ENCODE measurements at regions not wholly inside any gene's neighbourhood (a gene's known extent, or its start where the extent isn't known, plus 50 kb on each side); places are given as distances from the start of the nearest gene placed in this dataset.
A peak's percentile ranks its signal among the peaks of the same experiment; 100 is the strongest.
"Not testable (repeated sequence)": the region's sequence is repeated elsewhere in the genome, so short reads cannot be mapped to it uniquely, and the experiment has no call there.

DNA sequence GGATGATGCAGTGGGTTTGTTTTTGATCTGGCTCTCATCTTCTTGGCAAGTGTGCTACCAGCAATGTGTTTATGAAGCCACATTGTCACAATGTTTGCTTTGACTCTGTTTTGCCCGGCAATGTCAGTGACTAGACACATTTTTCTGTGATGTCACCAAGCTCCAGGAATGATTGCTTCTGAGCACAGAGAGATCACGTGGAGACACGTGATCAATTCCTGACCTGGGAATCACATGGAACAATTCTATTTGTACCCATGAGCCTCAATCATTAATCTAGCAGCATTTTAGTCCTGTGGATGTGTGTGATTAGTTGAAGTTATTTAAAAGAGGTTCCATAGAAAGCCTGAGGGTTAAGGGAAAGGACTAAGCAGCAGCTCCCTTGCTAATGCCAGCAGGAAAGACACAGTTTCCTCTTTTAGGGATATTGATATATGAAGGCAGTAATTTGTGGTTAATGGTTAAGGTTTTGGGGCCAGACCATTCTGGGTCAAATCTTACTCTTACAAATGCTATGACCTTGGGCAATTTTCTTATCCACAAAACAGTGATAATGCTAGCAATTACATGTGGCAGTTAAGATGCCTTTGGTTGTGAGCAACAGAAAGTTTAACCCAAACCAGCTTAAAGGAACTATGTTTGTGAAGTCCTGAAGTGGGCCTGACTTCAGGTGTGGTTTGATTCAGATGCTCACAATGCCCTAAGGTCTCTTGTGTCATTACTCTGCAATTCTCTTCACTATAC lies 59.0 kb downstream of the FASLG start:
- no peak for DNase-seq (ENCODE audit: low read depth, low spot score)

DNA sequence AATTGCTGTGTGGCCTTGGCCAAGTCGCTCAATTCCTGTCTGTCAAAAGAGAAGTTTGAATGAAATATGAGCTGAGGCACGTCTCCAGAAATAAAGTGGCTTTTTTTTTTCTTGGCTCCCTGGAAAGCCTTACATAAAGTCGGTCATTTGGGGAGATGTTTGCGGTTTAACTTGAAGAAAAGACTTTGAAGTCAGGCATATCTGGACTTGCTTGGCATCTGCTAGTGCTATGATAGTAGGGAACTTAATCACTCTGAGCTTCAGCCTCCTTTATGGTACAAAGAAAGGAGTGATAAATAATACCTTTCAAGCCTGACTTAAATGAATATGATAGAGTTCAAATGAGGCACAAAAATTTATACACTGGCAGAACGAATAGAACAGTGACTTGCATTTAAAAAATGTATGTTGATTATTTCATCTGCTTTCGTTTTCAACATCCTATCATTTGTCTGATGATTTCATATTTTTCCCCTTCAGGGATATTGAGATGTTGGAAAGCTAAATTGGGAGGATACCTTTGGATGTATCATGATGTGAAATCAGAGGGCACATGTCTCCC lies 60.2 kb downstream of the FASLG start:
- DNase-seq (ENCODE audit: low read depth, low spot score): no peak

DNA sequence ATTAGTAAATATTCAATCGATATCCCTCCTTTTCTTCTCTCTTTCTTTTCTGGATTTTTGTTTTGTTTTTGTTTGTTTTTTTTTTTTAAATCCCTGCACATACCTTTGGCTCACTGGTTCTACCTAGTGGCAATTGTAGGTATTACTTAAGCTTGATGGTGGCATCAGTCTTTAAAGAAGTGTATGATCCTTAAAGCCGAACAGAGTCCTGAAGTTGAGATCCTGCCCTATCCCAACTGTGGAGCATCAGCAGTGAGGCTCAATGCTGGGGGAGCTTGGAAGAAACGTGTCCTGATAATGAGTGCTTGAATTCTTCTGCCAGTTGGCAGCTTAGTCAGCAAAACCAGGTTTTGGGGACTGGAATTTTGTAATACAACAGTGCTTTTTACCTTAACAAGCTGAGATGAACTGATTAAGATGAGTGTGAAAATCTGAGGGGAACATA lies 60.8 kb downstream of the FASLG start:
- peak; percentile 20 for DNase-seq (ENCODE audit: low read depth, low spot score)

DNA sequence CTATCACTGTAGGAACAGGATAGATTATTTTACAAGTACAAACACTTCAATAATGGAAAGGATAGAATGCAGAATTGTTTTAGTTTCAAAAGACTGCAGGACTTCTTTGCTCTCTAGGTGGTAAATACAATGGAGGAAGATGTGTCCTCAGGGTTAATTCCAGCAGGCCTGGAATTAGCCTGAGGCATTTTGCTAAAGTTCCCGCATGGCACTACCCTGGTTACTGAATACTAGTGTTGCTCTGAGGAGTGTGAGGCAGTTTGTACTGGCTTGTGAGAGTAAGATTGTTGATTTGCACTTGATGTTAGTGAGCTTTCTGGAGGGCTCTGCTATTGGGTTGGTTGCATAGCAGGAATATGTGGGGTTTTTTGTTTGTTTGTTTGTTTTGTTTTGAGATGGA lies 61.4 kb downstream of the FASLG start:
- no peak for DNase-seq (ENCODE audit: low read depth, low spot score)

DNA sequence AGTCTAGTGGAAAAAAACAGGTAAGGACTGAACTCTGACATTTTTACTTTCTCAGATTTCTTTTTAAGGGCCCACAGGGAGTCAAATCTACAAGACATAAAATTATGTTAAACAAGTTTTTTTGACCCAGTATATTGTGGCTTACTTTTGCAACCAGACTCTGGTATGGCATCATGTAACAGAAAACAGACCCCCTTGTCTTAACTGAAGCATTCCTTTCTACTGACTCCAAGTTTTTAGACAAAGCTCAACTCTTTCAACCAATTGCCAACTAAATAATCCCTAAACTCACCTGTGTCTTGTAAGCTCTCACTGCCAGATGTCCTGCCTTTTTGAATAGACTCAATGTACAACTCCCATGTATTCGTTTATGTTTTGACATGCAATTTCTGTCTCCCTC lies 64.3 kb downstream of the FASLG start:
- no peak for DNase-seq (ENCODE audit: low read depth, low spot score)

DNA sequence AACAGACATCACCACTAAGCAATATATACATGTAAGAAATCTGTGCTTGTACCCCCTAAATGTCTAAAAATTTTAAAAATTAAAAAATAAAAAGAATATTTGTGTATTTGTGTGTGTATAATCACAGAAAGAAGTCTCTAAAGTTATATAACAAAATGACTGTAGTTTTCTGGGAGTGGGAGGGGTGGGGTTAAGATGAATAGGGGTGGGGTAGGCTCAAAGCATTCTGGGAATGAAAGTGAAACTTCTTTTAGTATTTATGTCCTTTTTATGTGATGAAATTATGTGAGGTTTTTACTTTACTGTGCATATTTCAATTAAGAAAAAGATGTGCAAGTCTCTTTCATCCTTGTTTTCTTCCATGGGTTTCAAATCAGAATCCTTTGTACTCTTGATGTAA lies 65.3 kb downstream of the FASLG start:
- DNase-seq (ENCODE audit: low read depth, low spot score): no peak

DNA sequence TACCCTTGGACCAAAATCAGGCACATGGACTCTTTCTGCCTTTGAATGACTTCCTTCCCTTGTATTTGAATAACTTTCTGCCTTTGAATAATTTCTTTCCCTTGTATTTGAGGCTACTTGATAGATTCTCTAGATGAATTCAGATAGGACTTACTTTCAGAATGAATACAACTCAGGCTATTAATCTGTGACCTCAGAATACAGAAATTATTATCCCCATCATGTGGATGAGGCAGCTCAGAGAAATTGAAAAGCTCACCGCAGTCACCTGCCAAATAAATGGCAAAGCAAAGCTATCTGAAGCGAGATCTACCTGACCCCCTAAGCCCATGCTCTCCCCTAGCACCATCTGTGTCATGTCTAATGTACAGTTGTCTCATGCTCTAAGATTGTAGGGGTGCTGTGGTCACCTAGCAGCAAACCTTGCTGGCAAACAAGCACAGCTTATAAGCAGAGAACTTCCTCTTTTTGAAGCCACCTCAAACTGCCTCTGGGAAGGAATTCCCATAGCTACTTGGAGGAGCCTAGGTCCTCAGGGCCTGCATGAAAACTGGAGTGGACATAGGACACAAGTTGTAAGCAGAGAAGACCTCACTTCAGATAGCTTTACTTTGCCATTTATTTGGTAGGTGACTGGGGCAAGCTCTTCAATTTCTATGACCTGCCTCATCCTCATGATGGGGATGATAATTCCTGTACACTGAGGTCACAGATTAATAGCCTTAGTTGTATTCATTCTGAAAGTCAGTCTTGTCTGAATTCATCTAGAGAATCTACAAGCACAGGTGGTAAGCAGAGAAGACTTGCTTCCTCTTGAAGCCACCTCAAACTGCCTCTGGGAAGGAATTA lies 66.1 kb downstream of the FASLG start:
- DNase-seq (ENCODE audit: low read depth, low spot score): no peak

DNA sequence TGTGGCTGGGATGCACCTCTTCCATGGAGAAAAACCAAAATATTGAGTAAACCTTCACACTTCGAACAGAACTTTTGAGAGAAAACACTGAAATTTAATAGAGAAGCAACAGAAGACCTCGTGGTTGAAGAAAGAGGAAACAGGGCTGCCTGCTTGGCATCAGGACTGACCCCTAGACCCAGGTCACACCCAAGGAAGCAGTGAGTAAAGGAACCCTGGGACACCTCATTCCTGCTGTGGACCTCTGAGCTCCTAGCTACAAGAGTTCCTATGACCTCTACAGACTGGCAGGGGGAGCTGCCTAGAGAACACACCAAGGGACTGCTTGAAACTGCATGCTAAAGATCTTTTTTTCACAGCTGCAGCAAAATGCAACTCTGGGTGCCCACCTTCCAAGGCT lies 67.8 kb downstream of the FASLG start:
- DNase-seq (ENCODE audit: low read depth, low spot score): no peak

DNA sequence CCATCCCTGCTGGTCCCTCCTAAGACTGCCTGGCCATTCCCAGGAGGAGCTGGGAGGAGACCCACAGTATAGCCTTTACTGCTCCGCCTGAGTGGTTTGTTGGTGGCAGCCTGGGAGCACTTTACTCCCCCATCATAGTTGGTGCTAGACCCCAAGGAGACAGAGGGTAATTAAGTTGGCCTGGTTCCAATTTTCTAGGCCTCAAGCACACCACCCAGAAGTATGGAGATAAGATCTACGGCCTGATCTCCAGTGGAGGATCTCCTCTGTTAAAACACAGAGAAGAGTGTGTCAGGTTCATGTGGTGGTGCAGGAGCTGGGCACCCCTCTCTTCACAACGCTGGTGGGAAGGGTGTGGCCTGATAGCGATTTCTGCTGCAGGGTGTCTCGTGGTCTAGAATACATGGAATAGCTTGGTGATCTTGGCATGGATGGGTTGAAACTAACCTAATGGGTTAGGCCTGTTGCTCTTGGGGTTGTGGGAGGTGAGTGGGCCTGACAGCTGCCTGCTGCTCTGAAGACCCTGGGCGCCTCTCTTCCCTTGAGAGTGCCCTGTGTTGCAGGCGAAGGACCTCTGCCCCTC lies 68.5 kb downstream of the FASLG start:
- no peak for DNase-seq (ENCODE audit: low read depth, low spot score)

DNA sequence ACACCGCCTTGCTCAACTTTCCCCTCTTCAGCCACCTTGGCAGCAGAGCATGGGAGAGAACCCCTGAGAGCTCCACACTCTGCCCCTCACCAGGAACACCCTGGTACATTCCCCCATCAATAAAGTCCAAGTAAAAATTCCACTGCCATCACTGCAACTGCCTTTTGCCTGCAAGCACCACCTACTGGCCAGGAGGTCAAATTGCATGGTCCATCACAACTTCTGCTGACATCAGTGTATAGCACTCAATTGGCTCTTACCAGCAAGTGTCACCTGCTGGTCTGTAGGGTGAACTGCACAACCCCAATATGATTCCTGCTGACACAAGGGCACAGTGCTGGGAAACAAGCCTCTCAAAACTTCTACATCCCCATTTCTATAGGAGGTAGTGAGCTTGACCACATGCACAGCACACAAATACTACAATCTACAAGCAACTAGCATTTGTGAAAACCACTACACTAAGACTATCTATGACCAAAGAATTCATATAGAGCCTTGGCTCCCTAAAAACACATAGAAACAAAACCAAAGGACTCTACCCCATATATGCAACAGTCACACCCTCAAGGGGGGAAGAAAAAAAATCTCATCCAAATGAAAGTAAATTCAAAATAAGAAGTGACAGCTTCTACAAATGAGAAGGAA lies 69.2 kb downstream of the FASLG start:
- no peak for DNase-seq (ENCODE audit: low read depth, low spot score)

DNA sequence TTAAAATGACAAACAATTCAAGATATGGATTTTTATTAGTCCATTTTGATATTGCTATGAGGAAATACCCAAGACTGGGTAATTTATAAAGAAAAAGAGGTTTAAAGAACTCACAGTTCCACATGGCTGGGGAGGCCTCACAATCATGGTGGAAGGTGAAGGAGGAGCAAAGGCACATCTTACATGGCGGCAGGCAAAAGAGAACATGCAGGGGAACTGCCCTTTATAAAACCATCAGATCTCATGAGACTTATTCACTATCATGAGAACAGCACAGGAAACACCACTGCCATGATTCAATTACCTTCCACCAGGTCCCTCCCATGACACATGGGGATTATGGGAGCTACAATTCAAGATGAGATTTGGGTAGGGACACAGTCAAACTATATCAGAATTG lies 69.8 kb downstream of the FASLG start:
- DNase-seq (ENCODE audit: low read depth, low spot score): not testable (repeated sequence)

DNA sequence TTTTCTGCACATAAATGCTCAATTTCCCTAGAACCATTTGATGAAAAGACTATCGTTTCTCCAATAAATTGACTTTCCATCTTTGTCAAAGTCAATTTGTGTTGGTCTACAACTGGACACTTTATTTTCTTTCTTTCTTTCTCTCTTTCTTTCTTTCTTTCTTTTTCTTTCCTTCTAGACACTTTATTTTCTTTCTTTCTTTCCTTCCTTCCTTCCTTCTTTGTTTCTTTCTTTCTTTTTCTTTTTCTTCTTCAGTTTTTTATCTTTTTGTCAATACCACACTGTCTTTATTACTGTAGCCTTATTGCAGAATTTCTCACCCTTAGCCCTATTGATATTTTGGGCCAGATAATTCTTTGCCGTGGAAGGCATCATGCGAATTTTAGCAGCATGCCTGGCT lies 73.5 kb downstream of the FASLG start:
- no peak for DNase-seq (ENCODE audit: low read depth, low spot score)

DNA sequence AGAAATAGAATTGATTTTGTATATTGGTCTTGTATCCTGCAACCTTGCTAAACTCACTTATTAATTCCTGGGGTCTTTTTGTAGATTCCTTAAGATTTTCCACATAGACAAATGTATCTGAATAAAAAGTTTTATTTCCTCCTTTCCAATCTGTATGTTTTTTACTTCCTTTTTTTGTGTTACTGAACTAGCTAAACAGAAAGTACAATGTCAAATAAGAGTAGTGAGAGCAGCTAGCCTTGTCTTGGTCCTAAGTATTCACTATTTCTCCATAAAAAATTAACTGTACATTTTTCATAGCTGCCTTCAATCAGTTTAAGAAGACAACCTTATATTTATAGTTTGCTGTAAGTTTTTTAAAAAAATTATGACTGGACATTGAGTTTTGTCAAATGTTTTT lies 74.9 kb downstream of the FASLG start:
- no peak for DNase-seq (ENCODE audit: low read depth, low spot score)

DNA sequence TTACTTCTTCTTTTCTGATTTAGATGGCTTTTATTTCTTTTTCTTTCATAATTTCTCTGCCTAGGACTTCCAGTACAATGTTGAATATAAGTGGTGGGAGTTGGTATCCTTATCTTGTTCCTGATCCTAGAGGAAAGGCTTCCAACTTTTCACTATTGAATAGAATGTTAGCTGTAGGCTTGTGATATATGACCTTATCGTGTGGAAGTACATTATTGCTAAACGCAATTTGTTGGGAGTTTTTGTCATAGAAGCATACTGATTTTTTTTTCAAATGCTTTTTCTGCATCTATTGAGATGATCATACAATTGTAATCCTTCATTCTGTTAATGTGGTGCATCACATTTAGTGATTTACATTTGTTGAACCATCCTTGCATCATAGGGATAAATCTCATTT lies 79.5 kb downstream of the FASLG start:
- no peak for DNase-seq (ENCODE audit: low read depth, low spot score)

DNA sequence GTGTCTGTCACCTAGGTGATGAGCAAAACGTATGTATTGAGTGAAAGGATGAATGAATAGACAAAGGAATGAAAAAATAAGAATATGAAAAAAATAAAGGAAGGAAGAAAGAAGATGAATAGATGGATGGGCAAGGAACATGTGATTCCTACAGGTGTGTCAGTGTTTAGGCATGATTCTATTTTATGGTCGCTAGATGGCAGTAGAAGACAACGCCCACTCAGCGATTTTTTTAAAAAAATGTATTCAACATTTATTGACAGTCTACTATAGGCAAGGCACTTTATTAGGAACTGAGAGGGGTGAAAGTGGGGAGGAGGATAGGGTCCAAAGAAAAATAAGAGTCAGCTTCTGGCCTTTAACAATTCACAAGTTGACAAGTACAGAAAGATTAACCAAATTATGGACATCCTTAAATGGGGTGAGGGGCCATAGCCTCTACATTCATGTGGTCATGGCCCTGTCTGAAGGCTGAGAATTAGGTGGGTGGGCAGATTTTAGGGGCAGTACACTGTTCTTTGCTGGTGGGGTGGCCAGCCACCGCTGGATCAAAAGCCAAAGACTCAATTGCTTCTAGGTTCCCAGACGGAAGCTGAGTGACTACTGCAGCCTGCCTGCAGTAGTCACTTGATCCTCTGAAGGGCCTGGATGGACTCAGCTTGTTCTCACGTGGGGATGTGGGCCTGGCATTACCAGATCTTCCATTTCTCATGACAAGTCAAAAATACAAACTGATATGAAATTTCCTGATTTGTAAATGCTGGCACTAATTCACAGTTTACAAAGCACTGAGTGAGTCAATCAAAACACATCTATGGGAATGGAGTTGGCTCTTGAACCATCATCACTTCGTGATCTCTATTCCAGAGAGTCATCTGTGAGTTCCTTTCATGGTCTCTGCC lies 83.9 kb downstream of the FASLG start:
- no peak for DNase-seq (ENCODE audit: low read depth, low spot score)

DNA sequence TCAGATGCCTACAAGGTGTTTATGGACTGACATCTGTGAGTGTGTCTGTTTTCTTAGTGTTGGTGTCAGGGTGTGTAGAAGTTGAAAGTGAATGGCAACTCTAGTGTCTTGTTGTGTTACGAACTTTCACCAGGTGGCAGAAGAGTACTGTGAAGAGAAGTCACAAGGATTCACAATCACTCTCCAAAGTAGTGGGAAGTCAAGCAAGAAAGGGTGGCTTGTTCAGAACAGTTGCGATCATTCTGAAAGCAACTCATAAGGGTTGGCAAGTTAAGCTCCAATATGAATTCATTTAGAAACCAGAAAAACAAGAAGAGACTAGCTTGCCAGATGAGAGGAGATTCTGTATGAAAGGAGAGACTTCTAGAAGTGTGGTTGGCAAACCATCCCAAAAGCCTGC lies 86.1 kb downstream of the FASLG start:
- DNase-seq (ENCODE audit: low read depth, low spot score): peak; percentile 71

DNA sequence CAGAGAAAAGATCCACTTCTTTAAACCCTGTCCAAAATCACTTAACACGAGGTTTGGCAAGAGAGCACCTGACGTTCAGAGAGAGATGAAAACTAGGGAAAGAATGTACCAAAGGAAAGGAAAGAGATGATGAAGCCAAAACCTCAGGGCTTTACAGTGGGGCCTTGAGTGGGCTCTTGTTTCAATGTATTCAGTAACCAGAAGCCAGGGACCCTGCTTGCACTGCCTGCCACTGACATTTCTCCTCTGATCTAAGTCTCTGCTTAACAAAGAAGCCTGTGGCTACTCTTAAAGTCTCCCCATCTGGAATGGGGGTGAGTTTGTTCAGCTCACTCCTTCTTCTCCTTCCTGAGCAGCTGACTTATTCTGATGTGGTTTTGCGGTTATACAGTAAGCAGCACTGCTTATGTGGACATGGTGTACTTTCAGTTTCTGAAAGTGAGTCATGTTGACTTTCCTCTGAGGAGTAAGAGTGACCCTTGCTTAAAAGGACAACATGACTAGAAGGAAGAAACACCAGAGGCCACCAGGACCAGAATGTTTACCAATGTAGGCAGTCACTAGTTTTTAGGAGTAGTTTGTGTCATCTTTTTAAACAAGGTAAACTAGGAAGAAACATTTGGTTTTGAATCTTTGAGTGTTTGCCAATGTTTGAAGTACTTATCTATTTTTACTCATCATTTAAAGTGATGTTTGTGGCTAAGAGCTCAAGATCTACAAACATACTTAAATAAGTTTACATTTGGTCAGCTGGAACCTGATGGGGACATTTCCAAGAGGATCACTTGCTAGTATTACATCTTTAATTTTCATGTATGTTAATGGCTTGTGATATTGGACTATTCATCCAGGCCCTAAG lies 87.4 kb downstream of the FASLG start:
- DNase-seq (ENCODE audit: low read depth, low spot score): peak; percentile 91

DNA sequence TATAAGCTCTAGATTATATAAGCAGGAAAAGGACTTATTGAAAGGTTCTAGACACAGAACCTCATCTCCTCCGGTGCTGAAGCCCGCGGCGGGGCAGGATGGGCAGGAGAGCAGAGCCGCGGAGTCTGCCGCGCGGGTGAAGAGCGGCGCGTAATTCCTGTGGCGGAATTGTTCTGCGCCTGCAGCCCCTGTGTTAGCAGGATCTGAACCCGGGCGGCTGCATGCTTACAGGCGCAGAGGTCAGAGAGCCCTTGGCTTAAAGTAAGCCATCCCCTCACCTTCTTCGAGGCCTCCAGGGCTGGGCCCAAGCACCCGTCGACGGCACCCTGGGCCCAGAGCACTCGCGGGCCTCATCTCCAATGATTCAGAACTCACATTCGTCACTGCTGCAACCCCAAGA lies 89.3 kb downstream of the FASLG start:
- no peak for DNase-seq (ENCODE audit: low read depth, low spot score)

DNA sequence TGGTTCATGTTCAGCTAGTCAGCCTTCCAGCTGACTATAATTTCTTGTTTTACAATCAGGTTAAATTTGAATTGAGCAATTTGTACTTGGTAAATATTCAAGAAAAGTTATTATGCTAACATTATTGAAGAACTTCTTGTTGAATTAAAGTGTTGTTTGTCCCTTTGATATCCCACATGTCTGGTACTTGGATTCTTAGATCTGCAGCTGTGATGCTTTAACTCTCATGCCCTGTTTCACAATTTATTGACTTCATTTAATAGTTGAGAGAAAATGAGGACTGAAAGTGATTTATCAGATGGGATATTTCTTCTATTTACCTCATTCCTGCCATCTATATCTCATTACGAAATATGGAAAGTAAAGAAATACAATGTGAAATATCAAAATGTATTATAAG lies 92.8 kb downstream of the FASLG start:
- DNase-seq (ENCODE audit: low read depth, low spot score): no peak

DNA sequence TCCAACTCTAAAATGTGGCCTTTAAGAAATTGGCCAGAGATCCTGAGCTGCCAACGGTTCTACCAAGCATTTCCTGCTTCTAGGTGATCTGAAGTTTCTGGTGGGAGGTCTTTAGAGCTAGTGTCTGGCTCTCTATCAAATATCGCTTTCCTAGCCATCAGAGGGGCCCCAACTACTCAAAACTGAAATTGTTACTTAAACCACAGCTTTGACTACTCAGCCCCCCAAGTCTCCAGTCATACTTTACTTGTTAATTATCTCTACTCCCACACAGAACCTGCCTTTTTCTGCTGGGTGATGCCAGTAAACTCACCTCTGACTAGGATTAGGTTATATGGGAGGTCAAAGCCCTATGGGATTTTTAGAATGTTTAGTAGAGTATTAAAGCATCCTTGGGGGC lies 95.1 kb downstream of the FASLG start:
- DNase-seq (ENCODE audit: low read depth, low spot score): no peak
